ENCODE measurements at regions not wholly inside any gene's neighbourhood (a gene's known extent, or its start where the extent isn't known, plus 50 kb on each side); places are given as distances from the start of the nearest gene placed in this dataset.

- no peak overlapping the region for H3K27ac ChIP-seq (ENCODE audit: low read depth)
- no peak for DNase-seq (ENCODE audit: low spot score)
- Mint-ChIP-seq H3K4me1 (no peaks in the 10 kb centered on the region), H3K4me3 (no peak overlapping the region), H3K9me3 (no peaks in the 10 kb centered on the region), H3K27ac (no peak overlapping the region), H3K27me3 (ENCODE audit: insufficient read depth, low read depth, poor library complexity) (no peaks in the 10 kb centered on the region), H3K36me3 (ENCODE audit: low read depth) (no peaks in the 10 kb centered on the region)
- no peak overlapping the region for H3K4me2 ChIP-seq
- no peak for ATAC-seq
- H3F3A ChIP-seq (replicated peaks; ENCODE audit: low read depth), result no peaks in the 10 kb centered on the region
- H3K36me3 ChIP-seq (ENCODE audit: insufficient read depth), result no peaks in the 10 kb centered on the region
- peaks cover 5% of the 10 kb centered on the region; the same call in 1 of the 2 replicates for H3K4me1 ChIP-seq (ENCODE audit: insufficient read depth)
- no peaks in the 10 kb centered on the region for H3K79me2 ChIP-seq (replicated peaks; ENCODE audit: insufficient read depth)
- TF ChIP-seq, protein P1, sequence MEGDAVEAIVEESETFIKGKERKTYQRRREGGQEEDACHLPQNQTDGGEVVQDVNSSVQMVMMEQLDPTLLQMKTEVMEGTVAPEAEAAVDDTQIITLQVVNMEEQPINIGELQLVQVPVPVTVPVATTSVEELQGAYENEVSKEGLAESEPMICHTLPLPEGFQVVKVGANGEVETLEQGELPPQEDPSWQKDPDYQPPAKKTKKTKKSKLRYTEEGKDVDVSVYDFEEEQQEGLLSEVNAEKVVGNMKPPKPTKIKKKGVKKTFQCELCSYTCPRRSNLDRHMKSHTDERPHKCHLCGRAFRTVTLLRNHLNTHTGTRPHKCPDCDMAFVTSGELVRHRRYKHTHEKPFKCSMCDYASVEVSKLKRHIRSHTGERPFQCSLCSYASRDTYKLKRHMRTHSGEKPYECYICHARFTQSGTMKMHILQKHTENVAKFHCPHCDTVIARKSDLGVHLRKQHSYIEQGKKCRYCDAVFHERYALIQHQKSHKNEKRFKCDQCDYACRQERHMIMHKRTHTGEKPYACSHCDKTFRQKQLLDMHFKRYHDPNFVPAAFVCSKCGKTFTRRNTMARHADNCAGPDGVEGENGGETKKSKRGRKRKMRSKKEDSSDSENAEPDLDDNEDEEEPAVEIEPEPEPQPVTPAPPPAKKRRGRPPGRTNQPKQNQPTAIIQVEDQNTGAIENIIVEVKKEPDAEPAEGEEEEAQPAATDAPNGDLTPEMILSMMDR (conservative IDR thresholded peaks at IDR 0.05; ENCODE audit: low read depth in 2 of 2), result no peak
- TF ChIP-seq ZNF462 (CRISPR knock-in tag; IDR thresholded peaks at IDR 0.05), result no peak
- no peak for TF ChIP-seq JUNB (IDR thresholded peaks at IDR 0.05; ENCODE audit: unreplicated experiment)
- no peak for TF ChIP-seq ZNF114 (CRISPR knock-in tag; IDR thresholded peaks at IDR 0.05)
- TF ChIP-seq ETS1 (IDR thresholded peaks at IDR 0.05), result no peak
- no peak for TF ChIP-seq STAT1 (IDR thresholded peaks at IDR 0.05; ENCODE audit: unreplicated experiment)
- no peak for TF ChIP-seq ZNF331 (CRISPR knock-in tag; IDR thresholded peaks at IDR 0.05; ENCODE audit: low read depth)
- TF ChIP-seq NANOG (IDR thresholded peaks at IDR 0.05; ENCODE audit: borderline replicate concordance), result no peak
- TF ChIP-seq CREB1 (CRISPR knock-in tag; IDR thresholded peaks at IDR 0.05; ENCODE audit: low read depth), result no peak
- TF ChIP-seq REST (IDR thresholded peaks at IDR 0.05; ENCODE audit: unreplicated experiment), result no peak
- no peak for TF ChIP-seq POLR2AphosphoS5 (IDR thresholded peaks at IDR 0.05; ENCODE audit: low read depth)
- no peak for TF ChIP-seq EZH2phosphoT487 (IDR thresholded peaks at IDR 0.05; ENCODE audit: unreplicated experiment)
- no peaks in the 10 kb centered on the region for H4K20me1 ChIP-seq (replicated peaks; ENCODE audit: insufficient read depth)
- no peaks in the 10 kb centered on the region for H3K9me2 ChIP-seq (ENCODE audit: insufficient read depth)
- no peak overlapping the region for H2AFZ ChIP-seq
- no peaks in the 10 kb centered on the region for H3K27me3 ChIP-seq (ENCODE audit: insufficient read depth)
- H3K4me3 ChIP-seq, result no peak overlapping the region
These were observed 394.7 kb upstream of the CBLB start for GRCh38 chr3:106263546-106263945.

All from GM23338 (cell line).